B cell (primary cell): ENCODE measurements at regions not wholly inside any gene's neighbourhood (a gene's known extent, or its start where the extent isn't known, plus 50 kb on each side); places are given as distances from the start of the nearest gene placed in this dataset.

Experiments
- CTCF ChIP-seq: fragments of 200-600 bp; IDR thresholded peaks from one replicate; pipeline ENCODE4 v1.8.0; 2022; ENCODE audit warnings: antibody characterized with exemption, mild to moderate bottlenecking
- EZH2 ChIP-seq: IDR thresholded peaks from 2 replicates; pipeline ENCODE4 v1.6.1; 2012; ENCODE audit warnings: borderline replicate concordance, low read depth, mild to moderate bottlenecking, moderate library complexity, low read length; ENCODE audit not compliant: insufficient read depth, poor library complexity, severe bottlenecking

GRCh38 chr6:14212632-14213031 lies 95.1 kb downstream of the CD83 start:
- TF ChIP-seq CTCF, result no peak
- TF ChIP-seq EZH2, result no peak
